ENCODE measurements at regions not wholly inside any gene's neighbourhood (a gene's known extent, or its start where the extent isn't known, plus 50 kb on each side); places are given as distances from the start of the nearest gene placed in this dataset.
"Not testable (repeated sequence)": the region's sequence is repeated elsewhere in the genome, so short reads cannot be mapped to it uniquely, and the experiment has no call there.

- TF ChIP-seq CTCF (IDR thresholded peaks at IDR 0.05); SIN3A (IDR thresholded peaks at IDR 0.05; ENCODE audit: borderline replicate concordance, insufficient read depth, low read depth, low read length); POLR2AphosphoS5 (IDR thresholded peaks at IDR 0.05; ENCODE audit: low read depth, low read length); REST (IDR thresholded peaks at IDR 0.05; ENCODE audit: insufficient read depth in 1 of 2, low read depth in 2 of 2, low read length in 1 of 2); TCF7L2 (IDR thresholded peaks at IDR 0.05; ENCODE audit: low read depth, low read length): not testable (repeated sequence)
Observed at GRCh38 chr6:27195547-27195946, 52.0 kb upstream of the PRSS16 start.

Measured in Panc1 (cell line).